H1 (cell line): ENCODE measurements at regions not wholly inside any gene's neighbourhood (a gene's known extent, or its start where the extent isn't known, plus 50 kb on each side); places are given as distances from the start of the nearest gene placed in this dataset.
A peak's percentile ranks its signal among the peaks of the same experiment; 100 is the strongest.

Experiments
- CTCF ChIA-PET: fragments of 300-600 bp; sonication (Branson Sonifier 250); formaldehyde crosslinking; loops from one replicate; lab custom pipeline; 2021; ENCODE audit not compliant: partially characterized antibody; lab: Charles Lee
- POLR2A ChIA-PET: fragments of 300-600 bp; sonication (Branson Sonifier 250); formaldehyde crosslinking; loops from one replicate; lab custom pipeline; 2021; ENCODE audit warnings: inconsistent platforms; ENCODE audit not compliant: partially characterized antibody; lab: Charles Lee
- DNase-seq, 2 experiments: peaks; one replicate each; pipeline versions ENCODE4 v3.0.0 to v3.0.0-alpha.2; 2010 to 2022; ENCODE audit warnings: low spot score in 2 of 2, low read depth in 1 of 2, mixed read lengths in 1 of 2
- FAIRE-seq: peaks from 2 replicates; lab custom pipeline; 2011; peaks lifted over from hg19 to GRCh38; lab: Jason Lieb, UNC
- H2AFZ ChIP-seq: 2 replicates; pipeline ENCODE4 v1.8.1; 2012; ENCODE audit warnings: low read length, inconsistent platforms
- H2AK5ac ChIP-seq: 2 replicates; pipeline ENCODE4 v1.6.1; 2013; ENCODE audit warnings: low read depth, low read length
- H2BK120ac ChIP-seq: replicated peaks from 2 replicates; pipeline ENCODE3; 2013; ENCODE audit warnings: low read depth, low read length, inconsistent platforms
- H2BK12ac ChIP-seq: 2 replicates; pipeline ENCODE4 v1.6.1; 2013; ENCODE audit warnings: low read depth, low read length
- H2BK15ac ChIP-seq: 2 replicates; pipeline ENCODE4 v1.6.1; 2013; ENCODE audit warnings: low read length
- H2BK20ac ChIP-seq: 2 replicates; pipeline ENCODE4 v1.6.1; 2013; ENCODE audit warnings: low read length
- H2BK5ac ChIP-seq: 2 replicates; pipeline ENCODE4 v1.6.1; 2013; ENCODE audit warnings: low read depth, low read length
- H3K14ac ChIP-seq: 2 replicates; pipeline ENCODE4 v1.6.1; 2013; ENCODE audit warnings: inconsistent platforms; ENCODE audit not compliant: insufficient read length
- H3K18ac ChIP-seq: 2 replicates; pipeline ENCODE4 v1.6.1; 2013; ENCODE audit warnings: low read length; ENCODE audit errors: extremely low read depth
- H3K23ac ChIP-seq: 2 replicates; pipeline ENCODE4 v1.6.1; 2013; ENCODE audit warnings: inconsistent platforms; ENCODE audit not compliant: insufficient read length
- H3K23me2 ChIP-seq: 2 replicates; pipeline ENCODE4 v1.6.1; 2013; ENCODE audit warnings: low read depth, low read length
- H3K27ac ChIP-seq: 2 replicates; pipeline ENCODE4 v1.6.1; 2011; ENCODE audit warnings: low read depth, low read length, inconsistent platforms
- H3K27me3 ChIP-seq, 4 experiments: replicated peaks in 1 of 4; 1 replicate in 1 of 4; 2 replicates in 3 of 4; pipeline versions ENCODE4 v1.6.1 to v1.8.1; 2011 to 2013; ENCODE audit warnings: low read length in 3 of 4, mild to moderate bottlenecking in 3 of 4, inconsistent platforms in 2 of 4, mixed read lengths in 2 of 4, moderate library complexity in 1 of 4; ENCODE audit not compliant: control insufficient read depth in 3 of 4, insufficient read depth in 3 of 4; ENCODE audit errors: extremely low read depth in 1 of 4
- H3K36me3 ChIP-seq, 4 experiments: 2 replicates each; pipeline versions ENCODE4 v1.6.1 to v1.8.1; 2011 to 2013; ENCODE audit warnings: mild to moderate bottlenecking in 4 of 4, low read length in 3 of 4, moderate library complexity in 2 of 4, control low read depth in 1 of 4, inconsistent platforms in 1 of 4; ENCODE audit not compliant: insufficient read depth in 4 of 4, control insufficient read depth in 2 of 4
- H3K4ac ChIP-seq: replicated peaks from 2 replicates; pipeline ENCODE3; 2013; ENCODE audit warnings: low read length, low read depth, mixed read lengths, inconsistent platforms; ENCODE audit not compliant: insufficient read length
- H3K4me1 ChIP-seq, 4 experiments: replicated peaks in 1 of 4; 1 replicate in 1 of 4; 2 replicates in 3 of 4; pipeline versions ENCODE4 v1.6.1 to v1.8.1; 2011 to 2013; ENCODE audit warnings: low read length in 3 of 4, inconsistent platforms in 2 of 4, mixed read lengths in 1 of 4; ENCODE audit not compliant: insufficient read depth in 4 of 4, control insufficient read depth in 3 of 4
- H3K4me2 ChIP-seq, 2 experiments: 2 replicates each; pipeline versions ENCODE4 v1.6.1 to v1.8.1; 2011 to 2013; ENCODE audit warnings: low read depth in 2 of 2, low read length in 2 of 2, control low read depth in 1 of 2, inconsistent platforms in 1 of 2, mild to moderate bottlenecking in 1 of 2; ENCODE audit not compliant: insufficient read depth in 1 of 2
- H3K4me3 ChIP-seq, 4 experiments: fragments of 200-600, 300-600 bp in 1 of 4; sonication (generic), shearing (Covaris generic), sonication (Bioruptor Twin) in 1 of 4; 2 replicates each; pipeline versions ENCODE4 v1.5.1 to v1.8.1; 2011 to 2016; ENCODE audit warnings: low read length in 4 of 4, low read depth in 3 of 4, control low read depth in 2 of 4, inconsistent platforms in 2 of 4, mild to moderate bottlenecking in 2 of 4, mixed read lengths in 1 of 4, moderate library complexity in 1 of 4; ENCODE audit not compliant: insufficient read depth in 2 of 4; ENCODE audit errors: extremely low read depth in 1 of 4
- H3K56ac ChIP-seq: replicated peaks from 2 replicates; pipeline ENCODE3; 2013; ENCODE audit warnings: low read depth, mild to moderate bottlenecking, mixed read lengths, low read length, inconsistent platforms; ENCODE audit not compliant: insufficient read length
- H3K79me1 ChIP-seq: 2 replicates; pipeline ENCODE4 v1.6.1; 2013; ENCODE audit warnings: low read depth, low read length, control low read depth
- H3K79me2 ChIP-seq, 2 experiments: 2 replicates each; pipeline versions ENCODE4 v1.6.1 to v1.8.1; 2012 to 2013; ENCODE audit warnings: low read length in 2 of 2, mild to moderate bottlenecking in 2 of 2, inconsistent platforms in 1 of 2; ENCODE audit not compliant: insufficient read depth in 2 of 2, control insufficient read depth in 1 of 2
- H3K9ac ChIP-seq, 4 experiments: replicated peaks in 1 of 4; 1 replicate in 1 of 4; 2 replicates in 3 of 4; pipeline versions ENCODE4 v1.6.1 to v1.8.1; 2011 to 2013; ENCODE audit warnings: low read depth in 3 of 4, low read length in 3 of 4, control low read depth in 2 of 4, mild to moderate bottlenecking in 2 of 4, moderate library complexity in 2 of 4, inconsistent platforms in 1 of 4; ENCODE audit errors: extremely low read depth in 1 of 4
- H3K9me3 ChIP-seq, 2 experiments: 2 replicates each; pipeline versions ENCODE4 v1.6.1 to v1.8.1; 2012 to 2013; ENCODE audit warnings: mild to moderate bottlenecking in 2 of 2, moderate library complexity in 2 of 2, control low read depth in 1 of 2, inconsistent platforms in 1 of 2, low read depth in 1 of 2, low read length in 1 of 2, mixed read lengths in 1 of 2; ENCODE audit not compliant: insufficient read depth in 2 of 2
- H4K20me1 ChIP-seq, 2 experiments: replicated peaks in 1 of 2; 2 replicates each; pipeline versions ENCODE3 to v1.8.1; 2011 to 2013; ENCODE audit warnings: inconsistent platforms in 2 of 2, low read length in 2 of 2, mild to moderate bottlenecking in 1 of 2; ENCODE audit not compliant: insufficient read depth in 2 of 2, control insufficient read depth in 1 of 2
- H4K5ac ChIP-seq: 2 replicates; pipeline ENCODE4 v1.6.1; 2013; ENCODE audit warnings: low read length, low read depth, mixed read lengths, inconsistent platforms; ENCODE audit not compliant: insufficient read length
- H4K8ac ChIP-seq: 2 replicates; pipeline ENCODE4 v1.8.0; 2013; ENCODE audit warnings: mild to moderate bottlenecking, moderate library complexity, low read length, inconsistent platforms; ENCODE audit not compliant: insufficient read depth; ENCODE audit errors: extremely low read depth
- H4K91ac ChIP-seq: replicated peaks from 2 replicates; pipeline ENCODE3; 2013; ENCODE audit warnings: low read length, mixed read lengths, inconsistent platforms; ENCODE audit not compliant: insufficient read length
- CBX8 ChIP-seq: fragments of 300-800, 300-1000 bp; sonication (generic); IDR thresholded peaks from 2 replicates; pipeline ENCODE4 v1.7.1; 2016; ENCODE audit warnings: low read depth, low read length, borderline replicate concordance
- NRF1 ChIP-seq: IDR thresholded peaks from 2 replicates; pipeline ENCODE4 v1.6.1; 2011; ENCODE audit warnings: mild to moderate bottlenecking, low read depth, low read length, improper control_type of control experiment
- WGBS, 2 experiments: shearing (Covaris generic) in 1 of 2; methylation state at CpG; one replicate each; pipeline versions ENCODE4 v1.1.6 to v1.1.7; 2013 to 2015; ENCODE audit warnings: low lambda C conversion rate in 2 of 2, mixed read lengths in 2 of 2, inconsistent platforms in 1 of 2, low coverage in 1 of 2, missing lambda C conversion rate in 1 of 2; ENCODE audit not compliant: insufficient replicate concordance in 2 of 2, insufficient coverage in 1 of 2, insufficient read length in 1 of 2; ENCODE audit errors: extremely low coverage in 1 of 2, missing lambda C conversion rate in 1 of 2; 5-methylcytosine and 5-hydroxymethylcytosine counted together
- TF ChIP-seq, protein P1 (sequence below): IDR thresholded peaks from 2 replicates; pipeline ENCODE4 v1.6.1; 2012; ENCODE audit warnings: inconsistent platforms

DNA sequence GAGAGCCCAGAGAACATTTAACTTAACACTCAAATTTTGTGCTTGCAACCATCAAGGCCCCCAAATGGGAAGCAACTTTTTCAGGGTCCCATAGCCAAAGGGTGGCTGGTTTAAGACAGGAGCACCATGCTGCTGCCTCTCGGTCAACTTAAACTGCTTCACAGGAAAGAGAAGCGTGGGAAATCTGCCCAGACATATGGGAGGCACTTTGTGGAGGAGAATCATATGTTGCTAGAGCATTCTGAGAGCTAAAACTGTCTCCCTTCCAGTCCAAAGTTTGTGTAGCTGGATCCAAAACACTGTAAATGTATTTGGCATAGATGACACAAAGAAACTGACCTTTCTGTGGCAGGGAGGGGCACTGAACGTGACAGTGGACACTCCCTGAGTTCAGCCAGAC, 305.9 kb upstream of the RORA start:
- Histone ChIP-seq H2BK12ac (no peak overlapping the region), H3K36me3 (no peaks in the 10 kb centered on the region; a peak in 1 of 8 replicates), H3K79me1 (no peaks in the 10 kb centered on the region), H3K9ac (no peak overlapping the region), H3K23ac (no peak overlapping the region), H4K91ac (no peak overlapping the region), H3K4me3 (no peak overlapping the region), H3K27ac (no peak overlapping the region), H3K56ac (no peak overlapping the region), H3K9me3 (no peaks in the 10 kb centered on the region), H4K8ac (peak overlapping the region; percentile 17; the same call in 1 of the 2 replicates), H4K20me1 (no peaks in the 10 kb centered on the region), H3K4ac (no peak overlapping the region), H3K23me2 (no peaks in the 10 kb centered on the region), H3K18ac (no peak overlapping the region), H2BK20ac (no peak overlapping the region), H4K5ac (no peak overlapping the region), H2BK5ac (no peak overlapping the region), H3K14ac (no peak overlapping the region), H3K27me3 (no peaks in the 10 kb centered on the region), H2AFZ (no peak overlapping the region), H3K4me2 (no peak overlapping the region), H2BK15ac (no peak overlapping the region), H2BK120ac (no peak overlapping the region), H3K79me2 (no peaks in the 10 kb centered on the region), H3K4me1 (no peaks in the 10 kb centered on the region; a peak in 1 of 7 replicates), H2AK5ac (no peak overlapping the region)
- ChIA-PET CTCF (interaction anchor here (1.3 to 1.8 kb wide), 2 partner anchors 13 to 299 kb away, joined by 3 to 10 read pairs; no protein-coding TSS in a partner anchor), POLR2A (no interaction called here)
- no peak for DNase-seq
- TF ChIP-seq NRF1 (no peak), CBX8 (no peak)
- TF ChIP-seq, protein P1, sequence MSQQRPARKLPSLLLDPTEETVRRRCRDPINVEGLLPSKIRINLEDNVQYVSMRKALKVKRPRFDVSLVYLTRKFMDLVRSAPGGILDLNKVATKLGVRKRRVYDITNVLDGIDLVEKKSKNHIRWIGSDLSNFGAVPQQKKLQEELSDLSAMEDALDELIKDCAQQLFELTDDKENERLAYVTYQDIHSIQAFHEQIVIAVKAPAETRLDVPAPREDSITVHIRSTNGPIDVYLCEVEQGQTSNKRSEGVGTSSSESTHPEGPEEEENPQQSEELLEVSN: no peak
- FAIRE-seq: no peak
- WGBS, 2 experiments: 79% methylated on average over 3 of the region's 3 CpGs; no CpG with 5 or more reads in 1 of the 2 experiments
